ENCODE measurements at regions not wholly inside any gene's neighbourhood (a gene's known extent, or its start where the extent isn't known, plus 50 kb on each side); places are given as distances from the start of the nearest gene placed in this dataset.

DNA sequence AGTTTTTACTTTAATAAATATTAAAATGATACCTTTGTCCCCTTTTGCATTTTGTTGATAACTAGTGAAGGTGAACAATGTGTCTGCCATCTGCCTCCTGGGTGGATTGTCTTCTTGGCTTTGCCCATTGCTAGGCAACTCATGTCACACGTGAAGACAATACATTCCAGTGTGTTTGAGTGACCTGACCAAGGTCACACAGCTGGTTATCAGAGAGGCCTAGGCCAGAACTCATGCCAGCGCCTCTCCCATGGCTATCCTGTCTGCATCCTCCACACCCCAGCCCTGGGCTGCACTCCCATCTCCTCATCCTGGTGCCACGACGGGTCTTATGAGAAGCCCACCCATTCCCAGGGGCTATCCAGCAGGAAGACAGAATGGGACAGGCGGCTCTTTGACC is 108.7 kb downstream of the PLCE1 start:
- no peak overlapping the region for H3K27ac ChIP-seq
- no peak for DNase-seq (ENCODE audit: low spot score in 2 of 2)
- TF ChIP-seq POLR2A (IDR thresholded peaks at IDR 0.05) (no peak), EP300 (IDR thresholded peaks at IDR 0.05) (no peak)
- TF ChIP-seq, protein P1, sequence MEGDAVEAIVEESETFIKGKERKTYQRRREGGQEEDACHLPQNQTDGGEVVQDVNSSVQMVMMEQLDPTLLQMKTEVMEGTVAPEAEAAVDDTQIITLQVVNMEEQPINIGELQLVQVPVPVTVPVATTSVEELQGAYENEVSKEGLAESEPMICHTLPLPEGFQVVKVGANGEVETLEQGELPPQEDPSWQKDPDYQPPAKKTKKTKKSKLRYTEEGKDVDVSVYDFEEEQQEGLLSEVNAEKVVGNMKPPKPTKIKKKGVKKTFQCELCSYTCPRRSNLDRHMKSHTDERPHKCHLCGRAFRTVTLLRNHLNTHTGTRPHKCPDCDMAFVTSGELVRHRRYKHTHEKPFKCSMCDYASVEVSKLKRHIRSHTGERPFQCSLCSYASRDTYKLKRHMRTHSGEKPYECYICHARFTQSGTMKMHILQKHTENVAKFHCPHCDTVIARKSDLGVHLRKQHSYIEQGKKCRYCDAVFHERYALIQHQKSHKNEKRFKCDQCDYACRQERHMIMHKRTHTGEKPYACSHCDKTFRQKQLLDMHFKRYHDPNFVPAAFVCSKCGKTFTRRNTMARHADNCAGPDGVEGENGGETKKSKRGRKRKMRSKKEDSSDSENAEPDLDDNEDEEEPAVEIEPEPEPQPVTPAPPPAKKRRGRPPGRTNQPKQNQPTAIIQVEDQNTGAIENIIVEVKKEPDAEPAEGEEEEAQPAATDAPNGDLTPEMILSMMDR (IDR thresholded peaks at IDR 0.05): no peak

DNA sequence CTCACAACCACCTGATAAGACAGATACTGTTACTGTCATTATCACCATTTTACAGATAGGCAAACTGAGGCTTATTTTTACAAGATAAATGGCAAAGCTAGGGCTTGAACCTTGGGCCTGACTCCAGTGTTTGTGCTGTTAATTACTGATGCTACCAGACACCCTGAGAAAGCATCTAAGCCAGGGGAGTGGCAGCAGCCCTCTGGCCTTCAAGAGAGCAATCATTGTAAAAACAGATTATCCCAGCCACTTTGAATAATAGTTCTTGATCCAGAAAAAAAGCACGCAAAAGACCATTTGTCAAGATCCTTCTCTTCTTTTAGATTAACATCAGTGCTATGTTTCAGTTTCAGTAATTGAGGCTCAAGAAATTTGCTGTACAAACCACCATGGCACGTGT is 109.5 kb downstream of the PLCE1 start:
- TF ChIP-seq POLR2A (IDR thresholded peaks at IDR 0.05): no peak
- no peak for TF ChIP-seq EP300 (IDR thresholded peaks at IDR 0.05)
- TF ChIP-seq, protein P1 (IDR thresholded peaks at IDR 0.05): no peak
- no peaks in the 10 kb centered on the region for H3K27me3 ChIP-seq
- WGBS, 2 donors: 64 to 70% methylated on average over 2 of the region's 2 CpGs
- no peaks in the 10 kb centered on the region for H3K36me3 ChIP-seq
- H3K9me3 ChIP-seq: no peaks in the 10 kb centered on the region
- DNase-seq (ENCODE audit: low spot score in 2 of 2): no peak
- H3K27ac ChIP-seq: no peak overlapping the region
- H3K4me3 ChIP-seq: no peak overlapping the region
- peaks cover 0 to 28% (median 4%) of the 10 kb centered on the region in 4 donors for H3K4me1 ChIP-seq

More for the DNA sequence above, 108.7 kb downstream of the PLCE1 start:
- no peaks in the 10 kb centered on the region for H3K36me3 ChIP-seq
- peaks cover 0 to 27% (median 4%) of the 10 kb centered on the region in 4 donors for H3K4me1 ChIP-seq
- H3K9me3 ChIP-seq: no peaks in the 10 kb centered on the region
- 71 to 72% methylated on average over 5 of the region's 5 CpGs for WGBS, 2 donors
- H3K4me3 ChIP-seq: no peak overlapping the region
- no peaks in the 10 kb centered on the region for H3K27me3 ChIP-seq

GRCh38 chr10:94103801-94104221 is 110.1 kb downstream of the PLCE1 start:
- no peak overlapping the region for H3K27ac ChIP-seq
- no peak overlapping the region for H3K4me3 ChIP-seq
- no peaks in the 10 kb centered on the region for H3K36me3 ChIP-seq
- TF ChIP-seq, protein P1 (IDR thresholded peaks at IDR 0.05): no peak
- no peak for TF ChIP-seq POLR2A (IDR thresholded peaks at IDR 0.05)
- no peak for TF ChIP-seq EP300 (IDR thresholded peaks at IDR 0.05)
- peaks cover 0 to 30% (median 4%) of the 10 kb centered on the region in 4 donors for H3K4me1 ChIP-seq
- no peaks in the 10 kb centered on the region for H3K9me3 ChIP-seq
- no peak for DNase-seq (ENCODE audit: low spot score in 2 of 2)
- WGBS, 2 donors: 25 to 34% methylated on average over 4 of the region's 4 CpGs
- H3K27me3 ChIP-seq: no peaks in the 10 kb centered on the region

GRCh38 chr10:94104316-94105000 is 110.7 kb downstream of the PLCE1 start:
- Histone ChIP-seq H3K27ac (no peak overlapping the region), H3K36me3 (no peaks in the 10 kb centered on the region), H3K4me3 (no peak overlapping the region), H3K4me1 (peaks cover 0 to 32% (median 6%) of the 10 kb centered on the region in 4 donors), H3K9me3 (no peaks in the 10 kb centered on the region), H3K27me3 (no peaks in the 10 kb centered on the region)
- no peak for DNase-seq (ENCODE audit: low spot score in 2 of 2)
- 53 to 57% methylated on average over 7 of the region's 7 CpGs for WGBS, 2 donors
- TF ChIP-seq EP300 (IDR thresholded peaks at IDR 0.05) (no peak), POLR2A (IDR thresholded peaks at IDR 0.05) (no peak)
- TF ChIP-seq, protein P1 (IDR thresholded peaks at IDR 0.05): no peak

DNA sequence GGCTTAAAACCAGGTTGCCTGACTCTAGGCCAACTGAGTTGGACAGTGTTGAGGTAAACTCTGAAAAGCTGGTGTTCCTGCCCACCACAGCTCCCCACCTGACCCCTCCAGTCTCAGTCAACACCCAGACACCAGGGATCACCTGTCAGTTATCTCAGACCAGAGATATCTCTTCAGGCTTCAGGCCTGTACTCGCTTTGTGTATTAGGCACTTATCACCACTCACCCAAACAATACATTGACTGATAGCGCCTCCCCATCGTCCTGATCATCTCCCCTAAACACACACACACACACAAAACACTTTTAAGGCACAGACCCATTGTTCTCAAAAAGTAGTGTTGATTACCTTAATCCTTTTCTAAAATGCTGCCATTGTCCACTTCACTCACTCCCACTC is 111.5 kb downstream of the PLCE1 start:
- 84% methylated on average over 3 of the region's 3 CpGs for WGBS, 2 donors
- Histone ChIP-seq H3K9me3 (no peaks in the 10 kb centered on the region), H3K27me3 (no peaks in the 10 kb centered on the region), H3K4me3 (no peak overlapping the region), H3K4me1 (peaks cover 0 to 35% (median 8%) of the 10 kb centered on the region in 4 donors), H3K27ac (no peak overlapping the region), H3K36me3 (no peaks in the 10 kb centered on the region)
- TF ChIP-seq POLR2A (IDR thresholded peaks at IDR 0.05) (no peak), EP300 (IDR thresholded peaks at IDR 0.05) (no peak)
- TF ChIP-seq, protein P1 (IDR thresholded peaks at IDR 0.05): no peak
- no peak for DNase-seq (ENCODE audit: low spot score in 2 of 2)
